HepG2 (cell line): ENCODE measurements at regions not wholly inside any gene's neighbourhood (a gene's known extent, or its start where the extent isn't known, plus 50 kb on each side); places are given as distances from the start of the nearest gene placed in this dataset.

ENCODE experiments used
- ATAC-seq: fragments of 200-7000 bp; cut with Tn5 transposase; 3 replicates; pipeline ENCODE4 v1.9.1; 2020; ENCODE audit warnings: mild to moderate bottlenecking, moderate library complexity
- BruUV-seq: library from RNA; stranded (reverse); fragments of 400-500 nt; replicated peaks from 2 replicates; lab custom pipeline; 2021; lab: Mats Ljungman, UMichigan
- CTCF ChIA-PET: fragments of 300-600 bp; formaldehyde crosslinking; extraction: SDS; loops from one replicate; lab custom pipeline; 2021; ENCODE audit warnings: low total read pairs, inconsistent platforms, low intra/inter-chr PET ratio; lab: Yijun Ruan, JAX
- POLR2A ChIA-PET: fragments of 350-600 bp; sonication (Branson Sonifier 250); formaldehyde crosslinking; loops from one replicate; lab custom pipeline; 2020; ENCODE audit warnings: antibody characterized with exemption, inconsistent platforms; lab: Yijun Ruan, JAX
- DNase-seq: peaks from one replicate; pipeline ENCODE4 v3.0.0-alpha.2; 2015; ENCODE audit warnings: low spot score
- FAIRE-seq: peaks from 3 replicates; lab custom pipeline; 2011; peaks lifted over from hg19 to GRCh38; lab: Jason Lieb, UNC
- H2AFZ ChIP-seq: one replicate; pipeline ENCODE4 v1.6.1; 2011; ENCODE audit warnings: low read length, inconsistent platforms
- H3K27ac ChIP-seq: fragments of 300-600 bp; 3 replicates; pipeline ENCODE4 v1.8.0; 2011; ENCODE audit warnings: mixed run types, mild to moderate bottlenecking, mixed read lengths, low read length, inconsistent platforms; ENCODE audit not compliant: insufficient read depth; ENCODE audit errors: extremely low read length
- H3K27me3 ChIP-seq, 2 experiments: fragments of 200-600 bp in 1 of 2; 2 replicates in 1 of 2; 3 replicates in 1 of 2; pipeline versions ENCODE4 v1.6.0 to v1.8.0; 2011; ENCODE audit warnings: low read length in 2 of 2, mild to moderate bottlenecking in 2 of 2, moderate library complexity in 2 of 2, inconsistent platforms in 1 of 2; ENCODE audit not compliant: insufficient read depth in 2 of 2, control insufficient read depth in 1 of 2
- H3K36me3 ChIP-seq, 2 experiments: fragments of 200-600 bp in 1 of 2; replicated peaks in 1 of 2; 2 replicates in 1 of 2; 3 replicates in 1 of 2; pipeline versions ENCODE4 v1.5.1 to v1.8.0; 2011; ENCODE audit warnings: low read length in 2 of 2, inconsistent platforms in 1 of 2; ENCODE audit not compliant: insufficient read depth in 2 of 2, control insufficient read depth in 1 of 2
- H3K4me1 ChIP-seq: 2 replicates; pipeline ENCODE4 v1.5.1; 2012; ENCODE audit warnings: low read length, inconsistent platforms; ENCODE audit not compliant: insufficient read depth
- H3K4me2 ChIP-seq: 2 replicates; pipeline ENCODE4 v1.6.0; 2011; ENCODE audit warnings: low read depth, low read length, inconsistent platforms
- H3K4me3 ChIP-seq, 3 experiments: fragments of 200-600 bp in 1 of 3; sonication (generic), shearing (Covaris generic) in 1 of 3; replicated peaks in 1 of 3; 2 replicates each; pipeline ENCODE4 v1.5.1; 2011 to 2016; ENCODE audit warnings: low read length in 3 of 3, inconsistent platforms in 2 of 3, low read depth in 2 of 3, mild to moderate bottlenecking in 2 of 3, control low read depth in 1 of 3, mixed read lengths in 1 of 3; ENCODE audit not compliant: insufficient read depth in 1 of 3
- H3K79me2 ChIP-seq: one replicate; pipeline ENCODE4 v1.6.1; 2011; ENCODE audit warnings: low read length, inconsistent platforms; ENCODE audit not compliant: insufficient read depth
- H3K9ac ChIP-seq: 2 replicates; pipeline ENCODE4 v1.6.0; 2011; ENCODE audit warnings: mild to moderate bottlenecking, low read depth, low read length, inconsistent platforms; ENCODE audit not compliant: insufficient read depth
- H3K9me3 ChIP-seq: 2 replicates; pipeline ENCODE4 v1.5.1; 2012; ENCODE audit warnings: mild to moderate bottlenecking, low read length
- H4K20me1 ChIP-seq: 2 replicates; pipeline ENCODE4 v1.6.0; 2011; ENCODE audit warnings: inconsistent platforms, mild to moderate bottlenecking, low read length, moderate library complexity; ENCODE audit not compliant: insufficient read depth
- CCAR2 ChIP-seq: fragments of 200-400 bp; formaldehyde crosslinking; optimal IDR thresholded peaks from 2 replicates; pipeline ENCODE3; 2018; ENCODE audit warnings: low read depth, mild to moderate bottlenecking, low read length, moderate library complexity
- FOXA1 ChIP-seq, 2 experiments: fragments of 450-650 bp in 1 of 2; sonication (generic) in 1 of 2; formaldehyde crosslinking in 1 of 2; IDR thresholded peaks; 2 replicates each; pipeline versions ENCODE4 v1.4.0 to v1.6.1; 2016 to 2020; ENCODE audit warnings: missing genetic modification reagents in 1 of 2
- NR0B2 ChIP-seq: sonication (generic); formaldehyde crosslinking; IDR thresholded peaks from 2 replicates; pipeline ENCODE4 v1.4.0; 2020; ENCODE audit warnings: mild to moderate bottlenecking, missing genetic modification reagents
- POGZ ChIP-seq: sonication (generic); formaldehyde crosslinking; IDR thresholded peaks from 2 replicates; pipeline ENCODE4 v1.4.0; 2020; ENCODE audit warnings: mild to moderate bottlenecking, missing genetic modification reagents
- SKI ChIP-seq: fragments of 450-650 bp; IDR thresholded peaks from one replicate; pipeline ENCODE4 v1.6.1; 2018; ENCODE audit warnings: mild to moderate bottlenecking; ENCODE audit not compliant: partially characterized antibody
- SSRP1 ChIP-seq: IDR thresholded peaks from 2 replicates; pipeline ENCODE4 v1.6.1; 2016; ENCODE audit warnings: control low read depth
- WIZ ChIP-seq: sonication (generic); formaldehyde crosslinking; IDR thresholded peaks from 2 replicates; pipeline ENCODE4 v1.5.1; 2020; ENCODE audit warnings: mild to moderate bottlenecking, missing genetic modification reagents
- ZFYVE20 ChIP-seq: sonication (generic); formaldehyde crosslinking; IDR thresholded peaks from 2 replicates; pipeline ENCODE4 v1.8.0; 2023; ENCODE audit warnings: low read depth, mild to moderate bottlenecking, moderate library complexity, missing genetic modification reagents, borderline replicate concordance
- ZNF205 ChIP-seq: IDR thresholded peaks from 2 replicates; pipeline ENCODE4 v1.6.1; 2018; ENCODE audit warnings: missing biosample characterization, missing genetic modification reagents
- ZNF281 ChIP-seq: sonication (generic); formaldehyde crosslinking; IDR thresholded peaks from 2 replicates; pipeline ENCODE4 v1.4.0; 2020; ENCODE audit warnings: missing genetic modification reagents, borderline replicate concordance
- ZNF451 ChIP-seq: sonication (generic); formaldehyde crosslinking; IDR thresholded peaks from 2 replicates; pipeline ENCODE4 v1.5.0; 2020; ENCODE audit warnings: mild to moderate bottlenecking, missing genetic modification reagents
- ZNF550 ChIP-seq: sonication (generic); formaldehyde crosslinking; IDR thresholded peaks from 2 replicates; pipeline ENCODE4 v1.4.0; 2020; ENCODE audit warnings: mild to moderate bottlenecking, missing genetic modification reagents, borderline replicate concordance
- ZNF737 ChIP-seq: sonication (generic); formaldehyde crosslinking; IDR thresholded peaks from 2 replicates; pipeline ENCODE4 v1.5.0; 2020; ENCODE audit warnings: missing genetic modification reagents, mild to moderate bottlenecking, borderline replicate concordance
- ZNF768 ChIP-seq: sonication (generic); formaldehyde crosslinking; IDR thresholded peaks from 2 replicates; pipeline ENCODE4 v1.4.0; 2020; ENCODE audit warnings: missing genetic modification reagents
- ZNF773 ChIP-seq: sonication (generic); formaldehyde crosslinking; IDR thresholded peaks from 2 replicates; pipeline ENCODE4 v1.4.0; 2020; ENCODE audit warnings: missing genetic modification reagents, borderline replicate concordance
- ZNF775 ChIP-seq: sonication (generic); formaldehyde crosslinking; IDR thresholded peaks from 2 replicates; pipeline ENCODE4 v1.4.0; 2020; ENCODE audit warnings: missing genetic modification reagents, mild to moderate bottlenecking, moderate library complexity, borderline replicate concordance
- WGBS: methylation state at CpG from one replicate; pipeline ENCODE4 v1.1.6; 2017; ENCODE audit warnings: low lambda C conversion rate; 5-methylcytosine and 5-hydroxymethylcytosine counted together
- in situ Hi-C: cut with HindIII; loops from 2 replicates; pipeline ENCODE4 v1.10.0; 2017; ENCODE audit warnings: low pct_unique_long_range_greater_than_20kb; ENCODE audit not compliant: extremely low pct_ligation_motif_present
- intact Hi-C: fragments of 100-400 bp; cut with micrococcal nuclease; formaldehyde crosslinking; loops from one replicate; pipeline ENCODE4 v1.10.0; 2022; ENCODE audit not compliant: unreplicated experiment
- TF ChIP-seq, protein P1 (sequence below): sonication (generic); formaldehyde crosslinking; conservative IDR thresholded peaks from 2 replicates; pipeline ENCODE4 v1.4.0; 2020; ENCODE audit warnings: missing genetic modification reagents
- TF ChIP-seq, protein P2 (sequence below): IDR thresholded peaks from 2 replicates; pipeline ENCODE4 v1.6.1; 2016; ENCODE audit warnings: missing genetic modification reagents, missing compliant biosample characterization

DNA sequence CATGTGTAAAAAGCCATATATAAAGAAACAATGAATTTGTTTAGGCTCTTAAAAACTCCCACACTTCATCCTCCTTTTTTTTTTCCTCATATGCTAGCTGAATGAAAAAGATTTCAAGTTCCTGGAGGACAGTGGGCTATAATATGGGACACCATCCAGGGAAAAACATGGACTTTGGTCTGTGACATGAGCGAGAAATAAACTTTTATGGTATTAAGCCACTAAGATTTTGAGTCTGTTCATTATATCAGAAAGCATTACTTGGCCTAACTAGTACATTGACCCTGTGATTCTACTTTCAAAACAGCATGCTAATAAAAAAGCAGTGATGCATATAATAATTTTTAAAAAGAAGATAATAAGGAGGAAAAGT, 392.3 kb upstream of the CAMK1G start:
- 0% methylated on average over 1 of the region's 1 CpG for WGBS
- DNase-seq (no peak), ATAC-seq (no peak), FAIRE-seq (no peak)
- no peaks in the 10 kb centered on the region for H3K4me1 ChIP-seq
- H3K27ac ChIP-seq = no peak overlapping the region
- ChIA-PET CTCF (no interaction called here), POLR2A (no interaction called here)
- H4K20me1 ChIP-seq = no peaks in the 10 kb centered on the region
- H3K79me2 ChIP-seq = no peaks in the 10 kb centered on the region
- H3K36me3 ChIP-seq = no peaks in the 10 kb centered on the region
- H3K9ac ChIP-seq = no peak overlapping the region
- no peaks in the 10 kb centered on the region for H3K27me3 ChIP-seq
- no peak for TF ChIP-seq SKI
- TF ChIP-seq ZNF281 (CRISPR knock-in tag) = no peak
- TF ChIP-seq WIZ (CRISPR knock-in tag) = no peak
- TF ChIP-seq, protein P1, sequence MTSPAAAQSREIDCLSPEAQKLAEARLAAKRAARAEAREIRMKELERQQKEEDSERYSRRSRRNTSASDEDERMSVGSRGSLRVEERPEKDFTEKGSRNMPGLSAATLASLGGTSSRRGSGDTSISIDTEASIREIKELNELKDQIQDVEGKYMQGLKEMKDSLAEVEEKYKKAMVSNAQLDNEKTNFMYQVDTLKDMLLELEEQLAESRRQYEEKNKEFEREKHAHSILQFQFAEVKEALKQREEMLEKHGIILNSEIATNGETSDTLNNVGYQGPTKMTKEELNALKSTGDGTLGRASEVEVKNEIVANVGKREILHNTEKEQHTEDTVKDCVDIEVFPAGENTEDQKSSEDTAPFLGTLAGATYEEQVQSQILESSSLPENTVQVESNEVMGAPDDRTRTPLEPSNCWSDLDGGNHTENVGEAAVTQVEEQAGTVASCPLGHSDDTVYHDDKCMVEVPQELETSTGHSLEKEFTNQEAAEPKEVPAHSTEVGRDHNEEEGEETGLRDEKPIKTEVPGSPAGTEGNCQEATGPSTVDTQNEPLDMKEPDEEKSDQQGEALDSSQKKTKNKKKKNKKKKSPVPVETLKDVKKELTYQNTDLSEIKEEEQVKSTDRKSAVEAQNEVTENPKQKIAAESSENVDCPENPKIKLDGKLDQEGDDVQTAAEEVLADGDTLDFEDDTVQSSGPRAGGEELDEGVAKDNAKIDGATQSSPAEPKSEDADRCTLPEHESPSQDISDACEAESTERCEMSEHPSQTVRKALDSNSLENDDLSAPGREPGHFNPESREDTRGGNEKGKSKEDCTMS (CRISPR knock-in tag) = no peak
- no peak for TF ChIP-seq ZNF773 (CRISPR knock-in tag)
- no peak for TF ChIP-seq ZNF775 (CRISPR knock-in tag)
- TF ChIP-seq ZNF737 = no peak
- TF ChIP-seq POGZ (CRISPR knock-in tag) = no peak
- TF ChIP-seq FOXA1 (IDR thresholded peaks at IDR 0.05) = no peak
- TF ChIP-seq FOXA1 (CRISPR knock-in tag; IDR thresholded peaks at IDR 0.05) = no peak
- TF ChIP-seq ZNF205 (CRISPR knock-in tag) = no peak
- no peak for TF ChIP-seq ZFYVE20 (CRISPR knock-in tag)
- TF ChIP-seq ZNF451 (CRISPR knock-in tag) = no peak
- no peak for TF ChIP-seq ZNF550 (CRISPR knock-in tag)
- TF ChIP-seq, protein P2, sequence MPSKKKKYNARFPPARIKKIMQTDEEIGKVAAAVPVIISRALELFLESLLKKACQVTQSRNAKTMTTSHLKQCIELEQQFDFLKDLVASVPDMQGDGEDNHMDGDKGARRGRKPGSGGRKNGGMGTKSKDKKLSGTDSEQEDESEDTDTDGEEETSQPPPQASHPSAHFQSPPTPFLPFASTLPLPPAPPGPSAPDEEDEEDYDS (CRISPR knock-in tag) = no peak
- TF ChIP-seq CCAR2 = no peak
- no peak for TF ChIP-seq ZNF768 (CRISPR knock-in tag)
- TF ChIP-seq NR0B2 = no peak
- no peak for TF ChIP-seq SSRP1 (CRISPR knock-in tag)
- H3K4me3 ChIP-seq = no peak overlapping the region
- H3K4me2 ChIP-seq = no peak overlapping the region
- intact Hi-C loops (no loop called here), in situ Hi-C loops (no loop called here)
- BruUV-seq = no TSS peak
- peaks cover 35% of the 10 kb centered on the region for H3K9me3 ChIP-seq
- H2AFZ ChIP-seq = no peak overlapping the region
